GM19035 (cell line): ENCODE measurements at regions not wholly inside any gene's neighbourhood (a gene's known extent, or its start where the extent isn't known, plus 50 kb on each side); places are given as distances from the start of the nearest gene placed in this dataset.

Experiments
- ATAC-seq: cut with Tn5 transposase; IDR thresholded peaks from one replicate; pipeline ENCODE4 v1.9.1; 2021; ENCODE audit not compliant: unreplicated experiment

DNA sequence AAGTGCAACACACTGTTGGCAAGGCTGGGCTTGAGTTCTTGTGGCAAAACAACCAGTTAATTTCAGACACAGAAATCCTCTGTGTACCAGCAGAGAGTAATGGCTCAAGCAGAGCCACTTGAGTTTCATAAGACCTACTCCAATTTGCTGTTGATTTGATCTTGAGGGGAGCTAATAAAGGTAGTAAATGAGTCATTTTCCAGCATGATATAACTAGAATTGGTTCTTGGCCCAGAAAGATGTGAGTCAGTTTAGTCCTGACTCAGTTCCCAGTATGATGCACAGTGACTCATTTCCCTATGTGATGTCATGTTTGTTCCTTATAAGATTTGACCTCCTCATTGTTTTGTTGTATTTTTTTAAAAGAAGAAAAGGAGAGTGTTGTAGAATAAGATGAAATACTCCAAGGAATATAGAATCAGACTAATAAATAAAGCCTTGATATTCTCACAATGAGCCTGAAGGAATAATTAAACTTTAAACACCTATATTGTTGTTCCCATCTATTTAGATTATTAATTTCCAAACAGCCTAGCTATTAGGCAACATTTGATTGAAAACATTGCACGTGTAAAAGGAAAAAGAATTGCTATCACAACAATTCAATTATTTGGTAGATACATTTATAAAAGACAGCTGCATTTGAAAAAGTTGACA is 186.2 kb downstream of the REEP3 start:
- peak; percentile 79 for ATAC-seq

GRCh38 chr10:63708421-63708820 is 187.2 kb downstream of the REEP3 start:
- ATAC-seq = no peak

GRCh38 chr10:63710703-63711102 is 189.5 kb downstream of the REEP3 start:
- no peak for ATAC-seq

- no peak for ATAC-seq
Observed at GRCh38 chr10:63711361-63711760, 190.2 kb downstream of the REEP3 start.

GRCh38 chr10:63711867-63712716 is 190.9 kb downstream of the REEP3 start:
- no peak for ATAC-seq

DNA sequence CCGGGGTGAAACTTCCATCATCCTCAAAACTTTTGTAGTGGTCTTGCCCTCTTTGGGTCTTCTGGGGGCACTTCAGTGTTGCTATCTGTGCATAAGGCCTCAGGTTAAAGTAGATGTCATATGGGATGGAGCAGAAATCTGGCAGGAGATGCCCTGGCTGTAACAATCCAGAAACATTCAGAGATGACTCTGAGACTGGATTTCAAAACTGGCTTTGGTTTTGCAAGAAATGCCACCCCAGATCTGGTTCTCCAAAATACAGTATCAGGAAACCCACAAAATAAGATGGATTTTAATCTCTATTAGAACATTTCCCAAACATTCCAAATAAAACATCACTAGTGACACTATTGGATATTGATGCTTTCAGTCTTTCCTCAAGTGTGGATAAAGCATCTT is 191.5 kb downstream of the REEP3 start:
- ATAC-seq = no peak

DNA sequence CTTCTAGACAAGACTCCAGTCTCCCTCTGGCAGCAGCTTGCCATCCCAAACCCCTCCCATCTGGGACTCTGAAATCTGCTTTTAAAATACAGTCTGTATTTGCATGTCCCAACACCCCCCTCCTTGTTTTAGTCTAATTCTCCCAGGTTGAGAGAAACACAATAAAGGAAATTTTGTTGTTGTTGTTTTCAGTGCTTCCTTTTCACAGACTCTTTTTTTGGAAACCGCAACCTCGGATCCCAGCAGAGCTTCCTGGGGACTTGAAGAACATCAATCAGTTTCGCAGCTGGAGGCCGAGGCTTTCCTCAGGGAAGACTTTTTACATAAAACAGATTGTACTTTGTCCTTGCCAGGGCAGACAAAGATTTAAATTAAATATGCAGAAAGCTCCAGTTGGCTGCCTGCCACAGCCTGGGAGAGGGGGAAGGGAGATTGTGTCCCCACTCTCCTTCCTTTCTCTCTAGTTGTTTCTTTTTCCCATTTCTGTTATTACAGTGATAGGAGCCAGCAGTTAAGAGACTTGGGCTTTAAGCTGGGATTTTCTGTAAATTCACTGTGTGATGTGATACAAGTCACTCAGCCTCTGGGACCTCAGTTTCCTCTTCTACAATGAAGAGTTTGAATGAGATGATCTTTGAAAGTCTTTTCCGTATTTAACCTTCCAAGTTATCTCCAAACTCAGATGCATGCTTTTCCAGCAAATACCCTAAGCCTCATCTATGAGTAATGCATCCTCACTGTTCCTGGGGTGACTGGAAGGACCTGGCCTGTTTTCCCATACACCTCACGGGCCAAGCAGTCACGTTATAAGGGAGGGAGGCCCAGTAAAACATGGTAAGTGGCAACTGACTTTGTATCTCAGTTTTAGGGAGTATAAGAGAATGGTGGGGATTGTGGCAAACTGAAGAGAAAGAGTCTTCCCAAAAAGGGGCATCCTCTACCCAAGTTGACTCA is 192.3 kb downstream of the REEP3 start:
- no peak for ATAC-seq

GRCh38 chr10:63716016-63716580 is 194.9 kb downstream of the REEP3 start:
- ATAC-seq = no peak

DNA sequence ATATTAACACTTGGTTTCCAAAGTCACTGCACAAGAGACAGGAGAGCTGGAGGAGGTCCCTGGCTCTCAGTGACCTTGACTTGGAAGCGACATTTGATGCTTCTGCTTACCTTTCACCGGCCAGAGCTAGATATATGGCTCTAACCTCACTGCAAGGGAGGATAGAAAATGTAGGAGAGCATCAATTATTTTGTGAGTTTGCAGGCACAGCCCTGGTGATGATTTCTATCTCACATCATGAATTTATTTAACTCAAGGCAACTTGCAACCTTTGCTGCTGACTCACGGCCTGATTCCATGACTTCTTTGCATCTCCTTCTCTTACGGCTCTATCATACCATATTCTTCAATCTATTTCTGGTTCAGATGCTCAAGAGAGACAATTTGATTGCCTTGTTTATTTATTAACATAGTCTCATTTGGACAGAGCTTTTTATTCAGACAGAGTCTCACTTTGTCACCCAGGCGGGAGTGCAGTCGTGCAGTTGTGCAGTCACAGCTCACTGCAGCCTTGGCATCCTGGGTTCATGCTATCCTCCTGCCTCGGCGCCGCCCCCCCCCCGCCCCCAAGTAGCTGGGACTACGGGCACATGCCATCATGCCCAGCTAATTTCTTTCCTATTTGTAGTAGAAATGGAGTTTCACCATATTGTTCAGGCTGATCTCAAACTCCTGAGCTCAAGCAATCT is 196.0 kb downstream of the REEP3 start:
- ATAC-seq = no peak

DNA sequence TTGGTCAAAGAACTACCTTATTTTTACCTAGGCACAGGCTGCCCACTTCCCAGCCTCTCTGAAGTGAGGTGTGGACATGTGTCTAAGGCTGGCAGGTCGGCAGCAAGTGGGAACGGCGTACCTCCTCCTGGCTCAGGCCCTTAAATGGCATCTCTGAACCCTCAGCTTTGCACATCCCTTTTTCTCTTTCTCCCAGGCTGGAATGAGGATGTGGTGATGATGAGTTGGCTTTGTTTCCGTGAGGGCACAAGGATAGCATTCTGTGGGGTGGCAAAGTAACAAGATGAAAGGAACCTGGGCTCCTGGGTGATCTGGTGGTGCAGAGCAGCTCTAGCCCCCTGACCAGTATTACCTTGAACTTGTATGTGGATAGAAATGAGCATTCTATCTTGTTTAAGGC is 196.8 kb downstream of the REEP3 start:
- no peak for ATAC-seq

DNA sequence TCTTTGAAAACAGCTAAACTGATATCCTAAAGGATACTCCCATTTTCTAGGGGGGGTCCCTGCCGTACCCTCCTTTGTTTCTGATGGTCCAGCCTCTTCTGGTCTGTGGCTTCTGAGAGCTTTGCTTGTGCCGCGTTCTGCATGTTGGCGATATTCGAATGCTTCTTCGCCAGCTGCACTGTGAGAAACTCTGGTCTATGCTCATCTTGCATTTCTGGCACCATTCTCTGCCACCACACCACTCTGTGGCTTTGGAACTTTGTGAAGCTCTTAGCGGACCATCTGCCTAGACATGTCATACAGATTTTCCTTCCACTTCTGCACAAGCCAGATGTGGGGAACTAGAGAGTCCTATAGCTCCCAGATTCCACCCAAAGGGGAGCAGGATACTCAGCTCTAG is 197.2 kb downstream of the REEP3 start:
- ATAC-seq = no peak

GRCh38 chr10:63719226-63719856 is 198.1 kb downstream of the REEP3 start:
- ATAC-seq = no peak

DNA sequence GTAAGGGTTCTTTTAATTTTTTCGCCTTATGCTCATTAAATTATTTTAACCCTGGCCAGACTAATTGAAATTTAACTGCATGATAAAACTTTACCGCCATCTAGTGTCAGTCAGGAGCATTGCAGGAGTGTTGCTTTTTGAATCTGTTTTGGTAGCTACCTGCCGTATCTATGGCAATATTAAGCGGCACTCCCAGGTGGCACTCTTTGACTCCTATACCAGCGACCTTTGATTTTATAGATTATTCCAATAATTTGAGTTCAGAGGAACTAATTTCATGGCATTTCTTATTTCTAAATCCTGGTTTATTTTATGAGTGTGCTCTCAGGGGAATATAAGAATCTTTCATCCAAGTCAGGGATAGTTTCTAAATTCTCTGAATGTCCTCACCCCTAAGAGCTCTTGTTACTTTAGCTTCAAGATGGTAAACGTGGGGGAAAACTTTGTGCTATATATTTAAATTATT is 198.9 kb downstream of the REEP3 start:
- no peak for ATAC-seq

DNA sequence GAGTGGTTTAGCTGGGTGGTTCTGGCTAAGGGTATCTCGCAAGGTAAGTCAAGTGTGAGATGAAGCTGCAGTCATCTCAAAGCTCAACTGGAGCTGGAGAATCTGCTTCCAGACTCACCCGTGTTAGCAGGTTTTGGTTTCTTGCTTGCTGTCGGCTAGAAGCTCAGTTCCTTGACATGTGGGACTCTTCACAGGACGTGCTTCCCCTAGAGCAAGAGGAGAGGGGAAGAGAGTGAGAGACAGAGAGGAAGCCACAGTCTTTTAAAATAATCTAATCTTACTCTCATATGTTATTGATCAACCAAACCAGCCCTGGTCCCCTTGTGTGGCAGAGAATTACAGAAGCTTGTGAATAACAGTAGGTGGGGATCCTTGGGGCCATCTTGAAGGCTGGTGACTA is 199.5 kb downstream of the REEP3 start:
- no peak for ATAC-seq

- no peak for ATAC-seq
Observed at GRCh38 chr10:63722537-63722936, 201.3 kb downstream of the REEP3 start.

DNA sequence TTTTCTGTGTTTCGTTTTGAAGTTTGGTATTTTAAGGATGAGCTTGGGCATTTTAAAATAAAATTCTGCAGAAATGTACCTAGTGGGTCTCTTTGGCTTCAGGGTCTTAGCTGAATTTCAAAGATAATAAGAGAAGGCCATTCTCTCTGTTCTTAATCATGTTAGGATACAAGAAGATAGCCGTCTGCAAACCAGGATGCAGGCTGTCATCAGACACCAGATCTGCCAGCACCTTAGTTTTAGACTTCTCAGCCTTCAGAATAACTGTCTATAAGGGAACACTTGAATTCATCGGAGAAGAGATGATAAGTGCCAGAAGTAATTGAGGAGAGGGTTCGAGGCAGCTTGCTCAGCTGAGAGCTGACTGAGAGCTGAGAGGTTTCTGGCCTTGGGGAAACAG is 202.1 kb downstream of the REEP3 start:
- ATAC-seq = no peak

DNA sequence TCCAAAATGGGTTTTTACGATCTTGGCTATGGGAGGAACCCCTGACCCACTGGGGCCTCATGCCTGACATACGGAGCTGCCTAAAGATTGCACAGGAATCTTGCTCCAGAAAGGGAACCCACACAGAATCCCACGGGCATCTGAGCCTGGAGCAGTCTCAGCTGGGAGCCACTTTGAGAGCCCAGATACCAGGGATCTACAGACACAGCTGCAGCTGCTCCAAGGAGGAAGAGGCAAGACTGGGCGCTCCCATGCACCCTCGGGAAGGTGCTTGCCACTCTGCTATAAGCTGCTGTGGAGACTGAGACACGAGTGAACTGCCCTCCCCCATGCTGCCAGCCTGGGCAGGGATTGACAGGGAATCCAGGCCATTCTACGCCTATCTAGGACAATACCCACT is 202.5 kb downstream of the REEP3 start:
- no peak for ATAC-seq

DNA sequence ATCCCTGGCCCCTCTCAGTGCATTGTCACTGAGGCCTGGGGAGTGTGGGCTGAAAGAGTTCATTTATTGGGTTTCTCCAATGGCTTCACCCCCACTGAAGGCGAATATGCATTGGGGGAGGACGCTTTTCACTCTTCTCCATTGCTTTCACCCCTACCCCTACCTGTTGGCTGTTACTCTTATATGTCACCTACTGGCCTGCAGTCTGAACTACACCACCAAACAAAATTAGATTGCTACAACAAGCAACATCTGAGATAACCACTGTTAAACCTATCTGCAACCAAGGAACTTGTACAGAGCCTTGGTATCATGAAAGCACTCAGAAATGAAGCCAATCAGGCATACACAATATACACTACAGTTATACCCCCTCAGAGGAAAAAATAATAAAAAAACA is 203.7 kb downstream of the REEP3 start:
- no peak for ATAC-seq

DNA sequence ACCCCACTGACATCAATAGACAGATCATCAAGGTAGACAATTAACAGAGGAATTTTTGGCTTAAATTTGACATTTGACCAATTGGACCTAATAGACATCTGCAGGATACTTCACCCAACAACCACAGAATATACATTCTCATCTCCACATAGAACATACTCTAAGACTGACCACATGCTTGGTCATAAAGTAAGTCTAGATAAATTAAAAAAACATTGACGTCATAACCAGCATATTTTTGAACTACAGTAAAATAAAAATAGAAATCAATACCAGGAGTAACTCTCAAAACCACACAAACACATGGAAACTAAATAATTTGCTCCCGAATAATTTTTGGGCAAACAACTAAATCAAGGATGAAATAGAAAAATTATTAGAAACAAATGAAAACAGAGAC is 205.7 kb downstream of the REEP3 start:
- ATAC-seq = no peak

DNA sequence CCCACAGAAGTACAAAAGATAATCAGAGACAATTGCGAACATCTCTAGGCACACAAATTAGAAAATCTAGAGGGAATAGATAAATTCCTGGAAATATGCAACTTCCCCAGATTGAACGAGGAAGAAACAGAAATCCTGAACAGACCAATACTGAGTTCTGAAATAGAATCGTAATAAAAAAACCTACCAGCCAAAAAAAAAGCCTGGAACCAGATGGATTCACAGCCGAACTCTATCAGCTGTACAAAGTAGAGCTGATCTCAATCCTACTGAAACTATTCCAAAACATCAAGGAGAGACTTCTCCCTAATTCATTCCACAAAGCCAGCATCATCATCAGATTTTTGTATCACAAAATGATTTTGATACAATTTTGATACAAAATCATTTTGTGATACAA is 206.4 kb downstream of the REEP3 start:
- no peak for ATAC-seq
